ENCODE measurements at regions not wholly inside any gene's neighbourhood (a gene's known extent, or its start where the extent isn't known, plus 50 kb on each side); places are given as distances from the start of the nearest gene placed in this dataset.

- no peak for DNase-seq (ENCODE audit: low spot score)
Measured at GRCh38 chr11:129324533-129325175, 51.0 kb upstream of the BARX2 start.

GRCh38 chr11:129323896-129324502, 51.6 kb upstream of the BARX2 start:
- no peak for DNase-seq (ENCODE audit: low spot score)

GRCh38 chr11:129322941-129323340, 52.7 kb upstream of the BARX2 start:
- no peak for DNase-seq (ENCODE audit: low spot score)

- no peak for DNase-seq (ENCODE audit: low spot score)
Measured at GRCh38 chr11:129321076-129321475, 54.6 kb upstream of the BARX2 start.

- DNase-seq (ENCODE audit: low spot score) = no peak
Measured at GRCh38 chr11:129320494-129320893, 55.2 kb upstream of the BARX2 start.

- DNase-seq (ENCODE audit: low spot score) = no peak
Measured at GRCh38 chr11:129319751-129320150, 55.9 kb upstream of the BARX2 start.

GRCh38 chr11:129319201-129319600, 56.4 kb upstream of the BARX2 start:
- no peak for DNase-seq (ENCODE audit: low spot score)

GRCh38 chr11:129317571-129317970, 58.1 kb upstream of the BARX2 start:
- DNase-seq (ENCODE audit: low spot score) = no peak

GRCh38 chr11:129316781-129317180, 58.9 kb upstream of the BARX2 start:
- no peak for DNase-seq (ENCODE audit: low spot score)

GRCh38 chr11:129315781-129316579, 59.7 kb upstream of the BARX2 start:
- DNase-seq (ENCODE audit: low spot score) = no peak

GRCh38 chr11:129314371-129314770, 61.3 kb upstream of the BARX2 start:
- DNase-seq (ENCODE audit: low spot score) = no peak

- no peak for DNase-seq (ENCODE audit: low spot score)
Measured at GRCh38 chr11:129313541-129314297, 61.9 kb upstream of the BARX2 start.

- DNase-seq (ENCODE audit: low spot score) = no peak
Measured at GRCh38 chr11:129312730-129313503, 62.7 kb upstream of the BARX2 start.

- no peak for DNase-seq (ENCODE audit: low spot score)
Measured at GRCh38 chr11:129308241-129308865, 67.3 kb upstream of the BARX2 start.

GRCh38 chr11:129307162-129307561, 68.5 kb upstream of the BARX2 start:
- DNase-seq (ENCODE audit: low spot score) = no peak

GRCh38 chr11:129302386-129303101, 73.1 kb upstream of the BARX2 start:
- no peak for DNase-seq (ENCODE audit: low spot score)

GRCh38 chr11:129300099-129300498, 75.5 kb upstream of the BARX2 start:
- no peak for DNase-seq (ENCODE audit: low spot score)

- peak; percentile 23 for DNase-seq (ENCODE audit: low spot score)
Measured at GRCh38 chr11:129298988-129299387, 76.7 kb upstream of the BARX2 start.

- DNase-seq (ENCODE audit: low spot score) = peak; percentile 67
Measured at GRCh38 chr11:129295746-129296145, 79.9 kb upstream of the BARX2 start.

- DNase-seq (ENCODE audit: low spot score) = no peak
Measured at GRCh38 chr11:129292771-129293170, 82.9 kb upstream of the BARX2 start.
